ENCODE measurements at regions not wholly inside any gene's neighbourhood (a gene's known extent, or its start where the extent isn't known, plus 50 kb on each side); places are given as distances from the start of the nearest gene placed in this dataset.
A peak's percentile ranks its signal among the peaks of the same experiment; 100 is the strongest.
"Not testable (repeated sequence)": the region's sequence is repeated elsewhere in the genome, so short reads cannot be mapped to it uniquely, and the experiment has no call there.

DNA sequence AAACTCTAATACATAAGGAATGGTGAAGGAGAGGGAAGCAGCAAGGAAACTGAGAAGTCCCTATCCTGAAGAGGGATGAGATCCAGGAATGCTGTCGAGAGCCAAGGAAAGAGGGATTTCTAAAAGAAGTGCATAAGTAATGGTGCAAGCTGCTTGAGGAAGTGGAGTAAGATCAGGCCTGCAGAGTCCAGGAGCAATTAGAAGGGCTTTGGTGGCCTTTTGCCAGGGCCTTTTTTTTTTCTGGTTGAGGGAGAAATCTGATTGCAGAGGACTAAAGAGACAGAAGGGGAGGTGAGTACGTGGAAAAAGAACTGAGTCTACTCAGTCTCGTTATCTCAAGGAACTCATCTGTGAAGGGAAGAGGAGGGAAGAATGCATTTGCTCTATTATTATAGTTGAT, 396.2 kb downstream of the UTRN start:
- no peak for DNase-seq (ENCODE audit: low spot score)

DNA sequence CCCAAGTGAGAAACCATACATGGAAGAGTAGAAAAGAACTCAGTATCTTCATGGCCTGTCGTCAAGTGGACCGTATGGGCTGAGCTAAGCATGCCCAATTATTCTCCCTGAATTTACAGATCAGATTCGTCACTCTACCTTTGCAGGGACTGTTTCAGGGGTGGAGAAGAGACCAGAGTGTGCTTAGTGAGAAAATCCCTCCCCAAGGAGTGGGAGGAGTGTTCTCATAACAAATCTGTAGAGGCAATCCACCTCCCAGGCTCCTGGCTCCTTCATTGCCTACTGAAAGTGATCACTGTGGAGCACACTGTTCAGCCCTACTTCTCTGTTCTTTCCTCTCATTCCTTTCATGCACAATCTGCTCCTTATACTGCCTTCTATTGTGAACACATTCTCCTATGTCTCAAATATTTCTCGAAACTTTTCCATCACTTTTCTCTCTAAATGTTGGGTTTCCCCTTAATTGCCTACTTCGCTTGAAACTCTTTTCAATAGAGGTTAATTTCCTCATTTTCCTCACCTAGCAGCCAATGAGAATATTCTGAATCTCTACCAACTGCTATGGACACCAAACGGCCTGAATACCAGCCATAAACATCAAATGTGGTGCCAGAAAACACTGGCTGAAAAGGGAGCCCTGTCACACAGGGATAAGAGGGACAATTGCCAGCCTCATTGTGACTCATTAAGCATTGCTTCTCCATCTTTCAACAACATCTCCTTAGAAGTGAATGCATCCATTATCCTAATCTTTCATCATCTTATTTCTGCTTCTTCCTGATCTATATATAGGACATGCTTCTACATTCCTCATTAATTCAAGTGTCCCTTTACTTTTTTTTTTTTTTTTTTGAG, 398.3 kb downstream of the UTRN start:
- DNase-seq (ENCODE audit: low spot score): peak; percentile 72

DNA sequence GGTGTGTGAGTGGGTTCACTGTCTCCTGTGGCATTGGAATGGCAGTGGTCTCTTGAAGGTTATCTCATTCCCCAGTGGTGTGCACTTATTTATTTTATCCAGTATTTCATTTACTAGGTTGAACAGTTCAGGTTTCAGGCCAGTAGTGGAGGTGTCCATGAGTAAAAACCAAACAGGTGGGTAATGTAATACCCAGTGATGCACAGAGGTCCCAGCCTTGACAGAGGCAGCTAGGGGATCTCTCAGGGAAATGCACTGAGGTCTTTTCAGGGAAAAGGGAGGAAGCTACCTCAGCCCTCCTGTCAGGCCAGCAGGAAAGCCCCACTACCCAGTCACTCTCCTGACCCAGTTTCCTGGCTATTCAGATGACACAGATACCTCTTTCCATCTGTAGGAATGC, 403.6 kb downstream of the UTRN start:
- no peak for DNase-seq (ENCODE audit: low spot score)

DNA sequence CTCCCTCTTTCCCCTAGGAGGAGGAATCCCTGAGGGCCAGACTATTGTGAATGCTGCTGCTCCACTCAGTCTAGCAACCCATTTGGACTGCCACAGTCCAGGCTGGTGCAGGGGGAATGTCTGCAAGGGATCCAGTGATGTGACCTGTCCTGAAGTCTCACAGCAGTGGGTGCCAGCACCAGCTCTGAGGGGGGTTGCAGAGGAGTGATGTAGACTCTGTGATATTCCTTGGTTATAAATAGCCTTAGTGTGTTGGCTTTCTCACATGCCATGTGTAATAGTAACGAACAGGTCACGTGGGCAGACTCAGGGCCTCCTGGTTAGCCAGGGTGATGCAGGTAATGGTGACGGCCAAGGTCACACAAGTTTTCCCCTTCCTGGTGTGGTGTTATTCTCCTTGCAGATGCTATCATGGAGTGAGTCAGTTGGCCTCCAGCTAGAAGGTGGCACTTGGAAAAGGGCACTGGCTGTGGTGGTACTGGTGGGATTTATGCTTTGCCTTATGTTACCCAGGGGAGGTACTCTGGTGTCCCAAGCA, 404.4 kb downstream of the UTRN start:
- DNase-seq (ENCODE audit: low spot score): no peak

DNA sequence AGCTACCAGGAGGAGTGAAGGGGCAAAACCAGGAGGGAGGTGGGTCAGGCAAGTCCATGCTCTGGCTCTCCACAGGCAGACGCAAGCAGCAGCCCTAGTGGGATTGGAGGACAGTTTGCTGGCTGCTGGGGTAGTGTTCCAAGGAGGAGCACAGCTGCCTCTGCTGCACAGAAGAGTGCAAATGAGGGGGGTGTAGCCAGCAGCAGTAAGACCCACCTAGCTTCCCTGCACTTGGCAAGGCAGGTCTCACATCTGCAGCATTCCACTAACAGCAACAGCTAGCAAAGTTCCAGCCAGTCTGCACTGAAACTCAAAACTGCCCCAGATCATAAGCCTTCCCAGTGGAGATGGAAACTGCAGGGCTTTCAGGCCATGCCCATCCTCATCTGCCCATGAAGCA, 405.0 kb downstream of the UTRN start:
- DNase-seq (ENCODE audit: low spot score): no peak

DNA sequence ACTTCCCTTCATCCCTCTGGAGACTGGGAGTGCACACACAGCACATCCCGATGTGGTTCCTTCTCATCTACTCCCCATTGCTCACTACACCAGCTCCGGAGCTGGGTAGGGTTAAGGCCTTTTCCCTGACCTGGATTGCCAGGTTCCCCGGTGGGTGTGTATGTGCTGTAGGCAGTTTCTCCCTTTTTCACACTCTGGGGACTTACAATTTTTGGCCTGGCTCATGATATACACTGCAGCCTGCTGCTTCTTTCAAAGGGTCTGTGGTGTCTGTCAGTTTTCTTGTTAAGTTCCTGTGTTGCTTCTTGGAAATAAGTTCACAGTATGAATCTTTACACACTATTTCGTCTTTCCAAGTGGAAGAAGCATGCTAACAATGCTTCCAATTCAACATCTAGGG, 405.5 kb downstream of the UTRN start:
- no peak for DNase-seq (ENCODE audit: low spot score)

DNA sequence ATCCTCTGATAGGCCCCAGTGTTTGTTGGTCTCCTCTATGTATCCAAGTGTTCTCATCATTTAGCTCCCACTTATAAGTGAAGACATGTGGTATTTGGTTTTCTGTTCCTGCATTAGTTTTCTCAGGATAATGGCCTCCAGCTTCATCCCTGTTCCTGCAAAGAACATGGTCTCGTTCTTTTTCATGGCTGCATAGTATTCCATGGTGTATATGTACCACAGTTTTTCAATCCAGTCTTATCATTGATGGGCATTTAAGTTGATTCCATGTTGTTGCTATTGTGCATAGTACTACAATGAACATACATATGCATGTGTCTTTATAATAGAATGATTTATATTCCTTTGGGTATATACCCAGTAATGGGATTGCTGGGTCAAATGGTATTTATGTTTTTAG, 406.9 kb downstream of the UTRN start:
- DNase-seq (ENCODE audit: low spot score): not testable (repeated sequence)

DNA sequence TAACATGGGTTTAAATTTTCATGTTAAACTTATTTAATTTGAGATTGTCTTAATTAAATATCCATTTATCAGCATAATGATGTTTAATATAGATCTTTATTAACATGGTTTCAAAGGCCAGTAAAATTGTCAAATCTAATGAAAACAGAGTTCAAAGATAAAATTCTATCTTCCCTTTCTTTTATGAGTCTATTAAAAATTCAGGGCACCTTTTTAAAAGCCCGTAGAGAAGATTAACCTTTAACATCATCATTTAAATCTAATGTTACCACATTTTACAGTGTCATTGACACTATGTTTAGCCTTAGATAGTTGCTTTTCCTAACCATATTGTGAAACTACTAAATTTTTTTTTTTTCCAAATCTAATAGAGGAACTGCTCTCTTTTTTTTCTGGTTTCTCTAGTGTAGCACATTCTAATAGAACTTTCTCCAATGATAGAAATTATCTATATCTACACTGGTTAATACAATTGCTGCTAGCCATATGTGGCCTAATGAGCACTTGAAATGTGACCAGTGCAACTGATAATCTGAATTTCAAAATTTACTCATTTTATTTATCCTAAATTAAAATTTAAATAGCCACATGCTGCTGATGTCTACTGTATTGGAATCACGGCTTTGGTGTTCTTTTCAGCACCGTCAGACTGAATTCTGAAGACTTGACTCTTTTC, 410.9 kb downstream of the UTRN start:
- DNase-seq (ENCODE audit: low spot score): no peak

DNA sequence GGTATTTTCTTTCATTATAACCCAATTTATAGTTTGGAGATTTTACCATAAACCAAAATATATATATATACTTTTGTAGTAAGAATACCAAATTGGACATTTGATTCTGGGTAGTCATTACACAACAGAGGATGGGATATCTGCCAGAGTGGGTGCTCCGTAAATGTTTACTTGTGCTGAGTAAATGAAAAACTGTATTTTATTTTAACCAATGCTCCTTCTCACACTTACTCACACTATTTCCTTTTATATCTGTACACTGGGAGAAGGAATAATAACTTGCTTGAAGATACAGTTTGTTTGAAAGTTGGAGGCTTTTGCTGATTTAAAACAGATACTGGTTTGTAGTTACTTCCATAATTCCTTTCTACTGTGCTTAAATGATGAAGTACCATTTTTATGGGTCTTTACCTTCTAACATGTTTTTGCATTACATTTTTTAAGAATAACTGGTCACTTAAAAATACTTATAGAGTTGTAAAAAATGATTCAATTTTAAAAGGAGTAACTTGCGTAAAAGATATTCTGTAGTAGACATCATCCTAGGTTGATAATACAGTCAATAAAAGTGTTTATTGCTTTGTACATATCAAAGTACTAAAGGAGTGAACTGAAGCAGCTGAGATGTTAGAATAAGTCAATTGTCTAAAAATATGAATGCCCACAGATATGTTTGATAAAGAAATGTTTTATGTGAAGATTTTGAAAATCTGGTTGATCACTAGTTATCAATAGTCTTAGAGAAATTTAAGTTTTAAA, 411.7 kb downstream of the UTRN start:
- no peak for DNase-seq (ENCODE audit: low spot score)

DNA sequence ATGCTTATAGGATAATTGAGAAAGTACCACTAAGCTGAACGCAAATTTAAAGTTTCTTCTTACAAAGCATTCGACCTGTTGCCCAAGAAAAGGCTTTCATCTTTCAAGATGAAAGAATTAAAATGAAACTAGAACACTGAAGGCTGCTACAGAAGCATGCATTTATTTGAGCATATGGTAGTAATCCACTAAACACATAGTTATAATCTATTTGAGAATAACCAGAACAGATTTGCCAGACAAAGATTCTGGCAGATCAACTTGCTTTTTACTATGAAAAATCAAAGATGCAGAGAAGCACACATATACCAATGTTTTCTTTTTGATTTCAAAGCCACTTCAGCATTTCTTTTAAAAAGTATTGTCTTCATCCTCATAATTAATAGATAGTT, 412.2 kb downstream of the UTRN start:
- no peak for DNase-seq (ENCODE audit: low spot score)

DNA sequence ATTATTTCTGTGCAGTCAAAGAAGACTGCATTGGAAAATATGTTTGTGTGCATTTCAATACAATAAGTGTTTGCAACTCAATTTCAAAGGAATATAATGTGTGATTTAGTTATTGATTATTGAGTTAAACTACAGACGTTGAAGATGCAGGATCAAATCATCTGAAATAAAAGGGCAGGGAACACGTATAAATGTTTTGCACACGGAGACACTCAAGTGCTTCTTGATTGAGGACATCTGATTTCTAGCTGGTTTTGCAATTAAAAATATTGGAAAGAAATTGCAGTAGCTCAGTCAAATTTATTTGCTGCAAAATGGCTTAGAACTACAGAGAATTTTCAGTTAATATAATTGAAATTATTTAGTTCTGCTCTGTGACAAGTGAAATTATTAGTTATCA, 412.7 kb downstream of the UTRN start:
- DNase-seq (ENCODE audit: low spot score): no peak

DNA sequence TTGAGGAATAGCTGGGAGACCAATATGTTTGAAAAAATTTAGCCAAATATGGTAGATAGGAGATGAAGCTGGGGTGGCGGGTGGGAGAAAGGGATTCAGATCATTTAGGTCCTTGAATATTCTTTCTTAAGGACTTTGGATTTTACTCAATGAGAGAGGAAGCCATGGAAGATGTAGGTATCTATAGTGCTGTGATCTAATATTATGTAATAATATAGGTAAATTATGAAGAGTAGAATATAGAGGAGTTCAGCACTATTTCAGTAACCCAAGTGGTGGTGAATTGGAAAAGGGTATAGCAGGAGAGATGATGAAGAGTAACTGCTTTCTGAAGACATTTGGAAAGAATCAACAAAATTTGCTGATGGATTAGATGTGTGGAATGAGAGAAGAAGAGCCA, 417.6 kb downstream of the UTRN start:
- DNase-seq (ENCODE audit: low spot score): no peak

DNA sequence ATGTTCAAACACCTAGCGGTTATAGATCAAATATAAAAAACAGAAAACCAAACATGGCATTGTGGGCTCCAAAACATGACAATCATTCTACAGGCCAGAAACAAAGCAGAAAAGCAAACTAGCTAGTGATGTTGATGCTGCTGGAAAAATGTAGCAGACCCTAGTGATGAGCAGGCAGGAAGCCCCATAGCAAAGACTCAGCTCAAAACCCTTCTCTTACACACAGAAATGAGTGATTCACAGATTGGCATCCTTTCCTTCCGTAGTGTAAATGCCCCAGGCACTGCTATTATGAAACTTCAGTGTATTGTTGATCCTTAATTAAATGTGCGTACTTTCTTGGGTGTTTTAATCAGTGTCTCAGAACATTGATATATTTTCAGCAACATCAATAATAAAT, 425.1 kb downstream of the UTRN start:
- DNase-seq (ENCODE audit: low spot score): peak; percentile 66

DNA sequence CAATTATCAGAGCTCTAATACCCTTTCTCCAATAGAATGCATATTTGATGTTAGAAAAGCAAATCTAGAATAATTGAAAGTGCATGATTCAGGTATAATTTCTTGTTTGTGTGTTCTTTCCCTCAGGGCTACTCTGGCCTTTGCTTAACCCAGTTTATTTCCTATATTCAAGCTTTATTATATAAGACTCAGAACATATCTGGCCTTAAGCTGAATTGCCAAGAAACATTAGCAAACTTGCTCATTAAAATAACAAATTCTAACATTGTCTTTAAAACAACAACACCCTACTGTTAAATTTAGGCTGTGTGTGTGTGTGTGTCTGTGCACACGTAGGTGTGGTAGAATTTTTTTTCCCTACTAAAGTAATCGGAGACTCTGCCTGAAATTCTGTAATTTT, 426.5 kb downstream of the UTRN start:
- no peak for DNase-seq (ENCODE audit: low spot score)

DNA sequence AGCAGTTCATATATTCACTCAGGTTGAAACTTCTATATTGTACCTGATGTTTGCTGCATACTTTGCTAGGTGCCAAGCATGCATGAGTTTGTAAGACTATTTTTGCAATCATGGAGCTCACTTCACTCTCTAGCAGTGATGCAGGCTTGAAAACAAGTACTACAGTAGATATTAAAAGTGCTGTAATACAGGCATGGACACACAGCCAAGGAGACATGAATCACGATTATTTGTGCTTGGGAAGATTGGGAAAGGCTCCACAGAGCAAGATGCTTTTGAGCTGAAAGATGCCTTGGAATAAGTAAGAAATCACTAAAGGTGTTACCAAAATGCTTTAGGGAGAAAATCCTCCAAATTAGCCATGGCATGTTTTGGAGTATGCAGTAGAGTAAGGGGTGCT, 427.4 kb downstream of the UTRN start:
- DNase-seq (ENCODE audit: low spot score): no peak

DNA sequence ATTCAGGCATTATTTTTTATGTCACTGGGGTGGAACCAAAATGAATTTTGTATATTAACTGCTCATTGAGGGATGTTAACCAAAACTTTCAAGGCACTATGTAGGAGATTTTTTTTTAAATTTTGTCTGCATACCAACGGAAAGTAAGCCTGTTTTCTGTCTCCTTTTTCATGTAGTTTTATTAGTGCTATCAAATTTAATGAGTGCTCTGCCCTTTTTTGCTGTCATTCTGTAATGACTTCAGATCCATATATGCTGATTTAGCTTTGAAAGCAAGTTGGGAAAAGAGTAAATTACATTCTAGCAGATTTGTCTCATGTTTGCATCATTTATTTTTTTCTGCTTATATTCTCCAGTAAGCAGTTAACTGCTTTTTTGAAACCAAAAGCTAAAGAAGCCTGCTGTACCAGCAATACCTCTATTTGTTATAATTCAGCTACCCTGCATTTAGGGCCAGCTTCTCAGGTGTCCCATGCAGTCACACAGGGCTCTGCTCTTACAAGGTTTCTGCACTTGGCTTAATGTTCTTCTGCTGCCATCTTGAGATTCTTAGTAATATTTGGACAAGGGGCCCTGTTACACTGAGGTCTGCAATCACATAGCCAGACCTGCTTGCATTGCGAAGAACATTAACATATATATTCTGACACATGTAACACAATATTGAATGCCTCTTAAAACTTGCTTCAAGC, 429.0 kb downstream of the UTRN start:
- no peak for DNase-seq (ENCODE audit: low spot score)

DNA sequence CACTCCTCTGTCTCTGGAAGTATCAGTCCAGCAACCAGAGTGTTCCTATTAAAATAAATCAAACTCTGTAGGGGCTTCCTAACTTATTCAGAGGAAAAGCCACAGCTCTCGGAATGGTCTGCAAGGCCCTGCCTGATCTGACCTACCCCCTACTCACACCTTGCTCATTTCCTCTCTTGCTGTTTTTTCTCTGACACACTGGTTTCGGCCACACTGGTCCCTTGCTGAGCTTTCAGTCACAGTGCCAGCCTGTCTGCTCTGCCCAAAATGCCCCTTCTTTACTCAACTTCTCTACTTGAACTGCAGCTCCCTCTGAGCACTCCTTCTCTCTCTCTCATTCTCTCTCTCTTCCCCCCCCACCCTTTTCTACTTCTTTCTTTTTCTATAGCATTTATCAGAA, 430.2 kb downstream of the UTRN start:
- no peak for DNase-seq (ENCODE audit: low spot score)

DNA sequence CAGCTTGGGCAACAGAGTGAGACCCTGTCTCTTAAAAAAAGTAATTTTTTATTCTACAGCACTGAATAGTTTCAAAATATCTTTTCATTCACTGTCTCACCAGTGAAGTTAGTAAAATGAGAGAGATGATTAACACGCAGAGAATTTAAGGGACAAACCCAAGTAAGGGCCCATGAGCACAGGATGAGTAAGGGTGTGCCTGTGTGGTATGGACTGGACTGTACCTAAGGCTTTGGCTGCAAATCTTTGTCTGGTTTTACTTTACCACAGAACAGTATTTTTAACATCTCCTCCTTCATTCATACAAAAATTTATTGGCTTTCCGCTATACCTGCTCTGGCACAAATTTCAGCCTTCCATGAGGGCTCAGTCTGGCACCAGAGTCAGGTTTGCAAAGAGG, 433.3 kb downstream of the UTRN start:
- DNase-seq (ENCODE audit: low spot score): no peak

DNA sequence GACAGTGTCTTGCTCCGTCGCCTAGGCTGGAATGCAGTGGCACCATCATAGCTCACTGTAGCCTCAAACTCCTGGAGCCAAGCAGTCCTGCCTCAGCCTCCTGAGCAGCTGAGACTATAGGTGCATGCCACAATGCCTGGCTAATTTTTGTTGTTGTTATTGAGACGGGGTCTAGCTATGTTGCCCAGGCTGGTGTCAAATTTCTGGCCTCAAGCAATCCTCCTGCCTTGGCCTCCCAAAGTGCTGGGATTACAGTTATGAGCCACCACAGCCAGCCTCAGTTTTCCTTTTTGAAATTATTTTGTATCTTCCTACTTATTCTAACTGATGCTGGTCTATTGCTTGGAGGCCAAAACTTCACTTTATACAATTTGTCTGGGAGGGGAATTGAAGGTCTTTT, 436.1 kb downstream of the UTRN start:
- no peak for DNase-seq (ENCODE audit: low spot score)

DNA sequence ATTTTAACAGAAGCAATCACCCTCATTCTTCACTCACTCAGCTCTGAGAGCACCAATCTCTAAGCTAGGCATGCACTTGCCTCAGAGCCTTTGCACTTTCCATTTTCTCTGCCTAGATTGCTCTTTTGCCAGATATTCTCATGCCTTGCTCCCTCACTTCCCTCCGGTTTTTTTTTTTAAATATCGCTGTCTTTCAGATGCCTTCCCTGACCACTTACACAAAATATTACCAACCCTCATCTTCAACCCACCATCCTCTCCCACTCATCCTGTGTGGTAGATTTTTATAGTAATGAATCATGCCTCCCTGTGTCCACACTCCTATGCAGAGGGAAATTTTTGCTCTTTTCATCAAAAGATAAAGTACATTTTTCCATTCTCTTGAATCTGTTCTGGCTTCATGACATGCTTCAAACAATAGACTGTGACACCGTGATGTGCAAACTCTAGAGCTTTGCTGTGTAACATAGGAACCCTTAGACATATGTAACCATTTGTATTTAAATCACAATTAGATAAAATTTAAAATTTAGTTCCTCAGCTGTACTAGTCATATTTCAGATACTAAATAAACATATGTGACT, 437.1 kb downstream of the UTRN start:
- no peak for DNase-seq (ENCODE audit: low spot score)

DNA sequence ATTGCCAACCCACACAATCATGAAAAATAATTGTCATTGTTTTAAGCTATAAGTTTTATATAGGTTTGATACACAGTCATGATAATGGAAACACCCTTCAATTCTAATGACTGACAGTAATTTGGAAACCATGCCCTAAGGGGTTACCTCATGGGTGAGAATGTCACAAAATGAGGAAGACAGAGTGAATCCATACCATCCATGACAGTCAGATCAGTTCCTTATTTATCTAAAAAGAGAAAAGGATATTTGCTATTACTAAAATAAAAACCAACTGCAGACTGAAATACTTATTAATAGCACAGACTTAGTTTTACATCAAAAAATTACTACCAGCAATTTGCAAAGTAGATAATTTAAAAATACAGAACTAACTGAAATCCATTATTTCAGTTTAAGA, 437.8 kb downstream of the UTRN start:
- DNase-seq (ENCODE audit: low spot score): no peak

DNA sequence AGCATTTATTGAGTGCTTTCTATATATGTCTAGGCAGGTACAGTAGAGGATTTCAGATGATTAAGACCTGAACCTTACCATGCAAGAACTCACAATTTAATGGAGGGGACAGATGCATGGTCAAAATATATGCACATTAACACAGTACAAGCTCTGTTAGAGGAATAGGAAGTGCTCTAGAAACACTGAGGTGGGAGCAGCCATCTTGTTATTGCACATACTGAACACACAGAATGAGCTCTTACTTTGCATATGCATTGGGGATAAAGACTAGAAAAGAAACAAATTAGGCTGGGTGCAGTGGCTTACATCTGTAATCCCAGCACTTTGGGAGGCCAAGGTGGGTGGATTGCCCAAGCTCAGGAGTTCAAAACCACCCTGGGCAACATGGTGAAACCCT, 438.3 kb downstream of the UTRN start:
- DNase-seq (ENCODE audit: low spot score): no peak

Measured in COLO829 (cell line).